Fibroblast of gingiva (primary cell): ENCODE measurements at regions not wholly inside any gene's neighbourhood (a gene's known extent, or its start where the extent isn't known, plus 50 kb on each side); places are given as distances from the start of the nearest gene placed in this dataset.

Source experiments
- DNase-seq: peaks from one replicate; pipeline ENCODE4 v3.0.0-alpha.2; 2011; ENCODE audit warnings: low read depth

DNA sequence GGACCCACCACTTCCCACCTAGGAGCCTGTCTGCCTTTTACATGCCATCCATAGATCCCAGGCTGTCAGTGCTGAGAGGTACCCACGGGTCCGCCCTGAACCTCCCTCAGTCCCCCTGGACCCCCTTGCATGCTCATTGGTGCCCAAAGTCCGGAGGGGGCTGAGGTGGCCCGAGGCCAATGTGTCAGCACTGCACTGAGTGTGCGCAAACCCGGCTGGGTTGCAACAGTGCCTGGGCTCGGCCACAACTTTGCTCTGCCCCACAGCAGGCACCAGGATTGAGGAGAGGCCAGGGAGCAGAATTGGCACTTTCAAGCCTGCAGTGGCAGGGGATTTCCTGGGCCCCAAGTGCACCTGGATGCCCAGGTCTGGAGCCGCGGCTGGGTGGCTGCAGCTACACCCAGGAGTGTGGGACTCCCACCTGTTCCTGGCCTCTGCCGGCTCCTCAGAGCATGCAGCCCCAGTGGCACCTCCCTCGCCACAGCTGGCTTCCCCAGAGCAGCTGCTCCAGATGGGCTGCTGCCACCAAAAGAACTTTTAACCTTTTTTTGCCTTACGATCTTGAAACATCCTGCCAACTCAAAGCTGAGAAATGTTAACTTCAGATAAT lies 837.0 kb downstream of the SLITRK6 start:
- no peak for DNase-seq

- DNase-seq: no peak
Observed at GRCh38 chr13:84961023-84961422, 838.2 kb downstream of the SLITRK6 start.

DNA sequence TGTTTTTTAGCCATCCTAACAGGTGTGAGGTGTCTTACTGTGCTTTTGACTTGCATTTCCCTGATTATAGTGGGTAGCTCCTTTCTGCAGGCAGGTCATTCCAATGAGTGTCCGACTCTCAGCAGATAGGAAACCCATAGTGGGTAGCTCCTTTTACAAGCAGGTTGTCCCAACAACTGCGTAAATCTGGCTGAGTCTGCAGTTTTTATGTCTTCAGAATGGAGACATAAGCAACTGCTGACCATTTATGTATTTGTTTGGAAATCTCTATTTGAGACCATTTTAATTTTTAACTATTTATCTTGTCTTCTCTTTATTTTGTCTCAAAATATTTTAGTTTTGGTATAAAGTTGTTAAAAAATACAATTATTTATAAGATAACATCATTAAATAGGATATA lies 839.4 kb downstream of the SLITRK6 start:
- DNase-seq: no peak

DNA sequence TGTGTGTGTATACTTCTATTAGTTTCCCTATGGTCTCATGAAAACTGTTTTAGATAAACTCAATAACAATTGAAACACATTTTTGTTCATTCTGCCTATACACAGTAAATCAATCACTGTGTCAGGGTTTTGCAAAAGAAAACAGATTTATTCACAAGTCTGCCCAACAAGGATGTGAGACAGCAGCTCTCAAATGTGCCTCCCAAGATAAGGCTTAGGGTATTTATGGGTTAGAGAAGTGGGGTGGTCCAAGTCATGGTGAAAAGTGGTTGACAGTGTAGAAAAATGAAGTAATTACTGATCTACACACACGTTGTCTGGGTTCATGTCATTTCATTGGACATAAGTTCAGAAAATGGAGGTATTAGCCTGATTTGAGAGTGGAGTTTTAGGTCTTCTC lies 844.6 kb downstream of the SLITRK6 start:
- DNase-seq: no peak

GRCh38 chr13:84951128-84951527 lies 848.1 kb downstream of the SLITRK6 start:
- DNase-seq: no peak

DNA sequence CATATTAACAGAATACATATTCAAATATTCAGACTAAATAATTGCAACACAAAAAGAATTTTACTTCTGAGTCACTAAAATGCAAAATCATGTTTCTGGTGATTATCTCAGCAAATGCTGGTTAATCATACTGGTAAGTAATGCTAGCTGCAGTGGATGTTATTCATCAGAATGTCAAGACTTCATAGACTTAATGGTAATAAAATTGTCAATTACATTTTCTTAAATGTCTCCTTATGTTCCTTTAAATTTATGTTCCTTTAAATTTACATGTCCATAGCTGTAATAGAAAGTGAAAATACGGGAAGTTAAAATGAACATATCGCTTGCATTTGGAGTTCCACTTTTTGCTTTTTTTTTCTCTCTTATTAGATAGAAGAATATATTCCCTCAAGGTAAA lies 853.0 kb downstream of the SLITRK6 start:
- DNase-seq: no peak

DNA sequence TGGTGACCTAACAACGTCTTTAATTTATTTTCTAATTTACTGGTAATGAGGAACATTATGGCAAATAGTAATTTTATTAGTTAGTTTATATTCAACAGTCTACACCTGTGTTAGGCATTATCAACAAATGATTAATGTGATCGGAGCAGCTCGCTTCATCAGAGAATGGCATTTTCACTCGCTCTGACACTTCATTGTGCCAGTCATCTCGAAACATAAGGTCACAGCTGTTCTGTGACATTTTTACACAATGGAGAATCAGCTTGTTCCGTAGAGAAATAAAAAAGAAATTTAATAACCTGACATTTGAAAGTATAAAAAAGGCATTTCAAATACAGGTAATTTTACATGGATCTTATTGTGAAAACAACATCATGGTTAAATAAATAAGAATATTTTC lies 858.4 kb downstream of the SLITRK6 start:
- no peak for DNase-seq

DNA sequence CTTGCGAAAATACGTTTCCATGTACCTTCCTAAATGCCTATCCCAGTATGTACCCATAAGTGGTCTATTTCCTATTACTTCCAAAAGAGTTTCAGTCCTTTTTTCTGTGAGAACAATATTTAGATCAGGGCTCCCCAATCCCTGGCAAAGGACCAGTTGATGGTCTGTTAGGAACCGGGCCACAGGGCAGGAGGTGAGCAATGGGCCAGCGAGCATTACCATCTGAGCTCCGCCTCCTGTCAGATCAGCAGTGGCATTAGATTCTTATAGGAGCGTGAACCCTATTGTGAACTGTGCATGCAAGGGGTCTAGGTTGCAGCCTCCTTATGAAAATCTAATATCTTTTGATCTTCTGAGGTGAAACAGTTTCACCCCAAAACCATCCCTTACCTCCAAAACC lies 859.1 kb downstream of the SLITRK6 start:
- no peak for DNase-seq

DNA sequence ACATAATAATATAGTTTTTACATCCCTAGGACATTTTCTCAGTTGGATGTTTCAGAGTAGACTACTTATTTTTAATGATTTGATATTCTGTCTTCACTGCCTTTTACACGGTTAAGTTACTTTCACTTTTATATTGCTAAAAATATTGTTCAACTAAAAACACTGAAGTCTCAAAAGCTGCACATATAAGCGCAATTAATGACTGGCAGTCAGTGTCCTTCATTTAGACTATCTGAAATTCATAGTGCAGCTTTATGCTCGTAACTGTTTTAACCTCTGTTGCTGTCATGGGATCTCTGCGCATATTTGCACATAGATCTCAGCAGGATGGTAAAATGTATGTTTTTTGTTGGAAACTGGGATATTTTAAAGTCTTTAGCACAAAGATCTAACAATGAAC lies 864.3 kb downstream of the SLITRK6 start:
- DNase-seq: no peak

DNA sequence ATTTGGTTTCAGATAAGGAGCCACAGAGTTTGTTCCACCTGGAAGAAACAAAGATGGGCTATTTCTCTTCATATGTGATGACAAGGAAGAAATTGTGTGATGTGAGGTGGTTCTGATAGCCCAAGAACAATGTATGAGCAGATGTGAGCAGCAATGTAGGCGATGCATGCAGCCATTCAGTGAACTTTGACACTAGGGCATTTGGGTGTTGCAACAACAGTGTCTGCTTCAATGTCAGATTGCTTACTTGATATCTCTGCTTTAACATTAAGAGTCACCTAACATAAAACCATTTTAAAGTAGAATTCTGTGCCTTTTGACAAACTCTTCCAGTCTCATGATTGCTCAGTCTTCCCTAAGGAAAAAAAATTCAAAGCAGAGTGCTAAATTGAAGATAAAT lies 865.4 kb downstream of the SLITRK6 start:
- DNase-seq: no peak

- no peak for DNase-seq
Observed at GRCh38 chr13:84931264-84931663, 868.0 kb downstream of the SLITRK6 start.

- DNase-seq: no peak
Observed at GRCh38 chr13:84927442-84928169, 871.6 kb downstream of the SLITRK6 start.

DNA sequence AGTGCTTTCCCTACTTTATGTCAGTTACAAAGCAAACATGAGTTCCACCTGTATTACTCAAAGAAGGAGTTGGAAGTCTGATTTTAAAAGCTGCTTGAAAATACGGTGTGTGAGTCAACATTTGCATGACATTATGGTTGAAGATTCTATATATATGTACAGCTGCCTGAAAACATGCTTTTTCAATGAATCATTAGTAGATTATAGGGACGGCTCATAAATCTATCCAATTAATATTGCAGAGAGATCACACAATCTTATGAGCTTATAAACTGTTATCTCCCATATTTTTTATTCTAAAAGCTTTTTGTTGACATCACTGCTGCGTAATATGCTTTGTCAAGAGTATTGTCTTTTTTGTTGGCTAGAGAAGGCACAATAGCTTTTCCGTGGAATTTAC lies 873.8 kb downstream of the SLITRK6 start:
- DNase-seq: no peak

DNA sequence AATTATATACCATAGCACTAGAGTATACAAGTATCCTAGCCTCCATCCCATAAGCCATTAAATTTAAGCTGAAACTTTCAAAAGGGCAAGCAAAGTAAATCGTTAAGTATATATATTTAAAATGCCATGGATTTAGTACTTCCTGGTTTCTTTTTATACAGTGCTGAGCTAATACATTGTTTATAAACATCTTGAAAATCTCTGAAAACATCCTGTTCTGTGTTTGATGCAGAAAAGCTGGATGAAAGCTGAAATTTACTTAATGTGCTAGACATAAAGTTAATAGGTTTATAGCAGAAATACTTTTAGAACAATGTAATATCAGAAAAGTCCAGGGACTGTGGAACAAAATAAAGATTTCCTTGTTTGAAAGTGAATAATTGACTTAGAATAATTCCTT lies 875.4 kb downstream of the SLITRK6 start:
- DNase-seq: no peak

DNA sequence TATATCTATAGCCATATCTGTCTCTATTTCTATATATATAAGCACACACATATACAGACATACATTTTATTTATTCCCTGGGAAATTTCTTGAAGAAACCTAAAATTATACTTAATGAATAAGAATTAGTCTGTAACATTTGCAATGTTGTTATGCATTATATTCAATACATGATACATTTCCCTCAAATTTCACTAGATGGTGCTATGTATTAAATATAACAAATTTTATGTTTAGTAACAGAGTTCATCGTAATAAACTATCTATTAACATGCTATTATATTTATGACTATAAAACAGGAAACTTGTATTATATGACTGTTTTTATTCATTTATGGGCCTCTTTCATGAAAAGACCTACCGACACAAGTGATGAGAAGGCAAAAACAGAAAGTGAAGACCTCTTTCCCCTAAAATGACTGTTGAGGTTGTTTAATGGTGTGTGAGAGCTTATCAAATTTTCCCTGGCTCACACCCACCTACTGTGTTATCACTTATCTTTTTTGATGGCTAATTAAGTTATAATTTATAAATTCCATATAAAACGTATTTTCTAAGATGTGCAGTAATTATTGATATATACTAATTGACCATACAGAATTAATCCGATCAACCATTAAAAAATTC lies 881.9 kb downstream of the SLITRK6 start:
- DNase-seq: no peak

- no peak for DNase-seq
Observed at GRCh38 chr13:84912720-84913119, 886.5 kb downstream of the SLITRK6 start.

DNA sequence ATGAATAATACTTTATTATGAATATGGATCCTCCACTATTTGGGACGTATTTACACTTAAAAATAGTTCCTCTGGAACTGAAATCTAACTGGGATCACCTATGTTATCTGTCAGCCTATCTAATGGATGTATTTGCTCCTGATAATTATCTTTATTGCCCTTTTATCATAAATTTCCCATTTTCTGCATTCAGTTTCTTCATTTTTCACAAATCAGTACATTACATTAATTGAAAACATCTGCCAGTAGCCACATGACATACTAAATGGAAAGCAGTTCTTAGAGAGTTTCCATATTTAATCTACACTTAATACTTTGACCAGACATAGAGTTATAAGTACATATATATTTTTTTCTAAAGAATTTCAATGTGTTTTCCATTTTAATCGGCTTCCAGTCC lies 888.8 kb downstream of the SLITRK6 start:
- DNase-seq: no peak

- DNase-seq: no peak
Observed at GRCh38 chr13:84903391-84903790, 895.8 kb downstream of the SLITRK6 start.

- no peak for DNase-seq
Observed at GRCh38 chr13:84902243-84902642, 897.0 kb downstream of the SLITRK6 start.

DNA sequence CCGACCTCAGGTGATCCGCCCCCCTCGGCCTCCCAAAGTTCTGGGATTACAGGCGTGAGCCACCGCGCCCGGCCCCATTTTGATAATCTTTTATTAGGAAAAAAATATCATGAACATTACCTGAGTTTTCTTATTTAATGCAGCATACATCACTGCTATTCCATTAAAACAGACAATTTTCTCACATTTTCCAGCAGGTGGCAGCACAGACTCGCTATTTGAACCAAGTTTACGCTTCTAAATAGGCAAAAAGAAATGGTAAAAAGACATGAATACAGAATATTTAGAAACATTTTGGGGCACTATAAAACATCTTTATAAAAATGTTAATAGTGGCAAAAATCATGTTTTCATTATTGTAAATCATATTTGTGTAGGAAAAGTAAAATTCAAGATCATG lies 903.1 kb downstream of the SLITRK6 start:
- DNase-seq: peak; percentile 46

DNA sequence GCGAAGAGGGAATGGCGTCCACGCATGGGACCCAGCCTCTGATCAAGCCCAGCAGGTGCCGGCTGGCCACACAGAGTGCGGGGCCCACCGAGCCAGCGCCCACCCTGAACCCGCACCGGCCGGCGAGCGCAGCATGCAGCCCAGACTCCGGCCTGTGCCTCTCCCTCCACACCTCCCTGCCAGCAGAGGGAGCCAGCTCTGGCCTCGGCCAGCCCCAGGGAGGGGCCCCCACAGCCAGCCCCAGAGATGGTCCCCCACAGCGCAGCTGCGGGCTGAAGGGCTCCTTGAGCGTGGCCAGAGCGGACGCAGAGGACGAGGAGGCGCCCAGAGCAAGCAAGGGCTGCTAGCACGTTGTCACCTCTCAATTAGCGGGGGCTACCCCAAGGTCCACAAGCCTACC lies 904.5 kb downstream of the SLITRK6 start:
- DNase-seq: no peak

DNA sequence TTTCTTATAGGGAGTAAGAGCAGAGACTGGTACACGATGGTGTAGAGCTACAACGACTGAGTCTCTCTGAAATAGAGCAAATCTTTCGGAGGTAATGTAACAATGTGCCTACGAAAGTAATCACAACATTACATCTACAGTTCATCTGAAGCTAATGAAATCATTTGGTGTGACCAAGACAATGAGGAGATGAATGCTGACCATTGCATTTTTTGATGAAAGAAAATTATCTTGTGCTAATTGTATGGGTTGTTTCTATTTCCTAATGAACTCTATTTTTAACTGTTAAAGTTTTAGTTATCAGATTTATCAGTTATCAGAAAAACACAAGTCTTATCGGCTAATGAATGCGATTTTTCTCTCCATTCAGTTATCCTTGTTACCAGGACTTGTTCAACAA lies 913.4 kb downstream of the SLITRK6 start:
- DNase-seq: no peak

- DNase-seq: no peak
Observed at GRCh38 chr13:84873951-84874350, 925.3 kb downstream of the SLITRK6 start.

GRCh38 chr13:84870190-84870589 lies 929.0 kb downstream of the SLITRK6 start:
- DNase-seq: no peak
